Left renal pelvis (tissue), 4 donors: ENCODE measurements at regions not wholly inside any gene's neighbourhood (a gene's known extent, or its start where the extent isn't known, plus 50 kb on each side); places are given as distances from the start of the nearest gene placed in this dataset.

Source experiments
- DNase-seq, 4 donors: peaks; one replicate each; pipeline ENCODE4 v3.0.0-alpha.2; 2013; ENCODE audit warnings: low read depth in 4 of 4, low spot score in 3 of 4

GRCh38 chr12:132380641-132381040 lies 51.3 kb upstream of the GALNT9 start:
- no peak for DNase-seq

- no peak for DNase-seq
Measured at GRCh38 chr12:132379996-132380395, 50.6 kb upstream of the GALNT9 start.

DNA sequence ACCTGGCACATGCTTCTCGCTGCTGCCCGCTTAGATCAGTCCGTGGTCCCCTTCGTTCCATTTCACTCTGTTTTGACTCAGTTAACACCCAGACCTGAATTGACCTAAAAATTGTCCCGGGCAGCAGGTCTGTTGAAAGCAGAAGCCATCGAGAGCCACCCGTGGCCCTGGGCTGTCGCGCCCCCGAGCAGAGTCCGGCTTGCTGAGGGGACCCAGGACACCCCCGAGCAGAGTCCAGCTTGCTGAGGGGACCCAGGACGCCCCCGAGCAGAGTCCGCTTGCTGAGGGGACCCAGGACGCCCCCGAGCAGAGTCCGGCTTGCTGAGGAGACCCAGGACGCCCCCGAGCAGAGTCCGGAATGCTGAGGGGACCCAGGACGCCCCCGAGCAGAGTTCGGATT lies 50.2 kb upstream of the GALNT9 start:
- DNase-seq: no peak
